HS-27A (cell line): ENCODE measurements at regions not wholly inside any gene's neighbourhood (a gene's known extent, or its start where the extent isn't known, plus 50 kb on each side); places are given as distances from the start of the nearest gene placed in this dataset.
"Not testable (repeated sequence)": the region's sequence is repeated elsewhere in the genome, so short reads cannot be mapped to it uniquely, and the experiment has no call there.

Source experiments
- DNase-seq: peaks from one replicate; pipeline ENCODE4 v3.0.0-alpha.2; 2012; ENCODE audit warnings: low read depth, missing footprints

- DNase-seq, result no peak
Observed at GRCh38 chr10:84938117-84938905, 609.9 kb downstream of the CCSER2 start.

DNA sequence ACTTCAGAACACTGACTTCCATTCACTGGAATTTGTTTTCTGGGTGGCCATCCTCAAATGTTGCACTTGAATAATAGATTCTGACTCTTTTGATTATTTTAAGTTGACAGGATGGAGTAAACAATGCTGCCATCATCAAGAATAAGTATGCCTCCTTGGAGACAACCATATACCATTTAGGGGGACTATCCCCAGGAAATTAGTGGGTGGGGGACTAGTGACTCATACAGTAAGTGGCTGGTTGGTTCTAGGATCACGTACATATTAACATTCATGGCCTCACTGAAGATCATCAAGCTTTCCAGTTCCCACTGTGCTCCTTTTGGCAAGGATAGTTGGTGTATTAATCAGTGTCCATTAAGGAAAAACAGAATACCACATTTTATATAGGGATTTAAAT is 615.2 kb downstream of the CCSER2 start:
- no peak for DNase-seq

- DNase-seq, result no peak
Observed at GRCh38 chr10:84944187-84944586, 615.8 kb downstream of the CCSER2 start.

GRCh38 chr10:84945791-84946190 is 617.4 kb downstream of the CCSER2 start:
- no peak for DNase-seq

DNA sequence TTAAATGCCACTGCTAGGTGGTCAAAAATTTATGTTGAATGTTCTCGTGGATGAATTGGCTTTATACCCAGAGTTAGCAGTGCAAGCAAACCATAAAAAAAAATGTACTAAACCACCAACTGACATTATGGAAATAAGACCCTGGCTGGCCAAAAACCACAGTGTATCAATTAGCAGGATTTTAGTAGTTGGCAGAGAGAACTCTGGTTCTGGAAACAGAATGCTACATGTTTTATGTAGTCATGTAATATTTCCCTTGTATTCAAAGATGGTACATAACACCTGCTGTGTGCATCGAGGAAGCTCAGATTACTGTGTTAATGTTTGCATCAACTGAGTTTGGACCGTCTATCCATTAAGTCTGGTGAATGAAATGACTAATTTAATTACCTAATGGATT is 618.5 kb downstream of the CCSER2 start:
- no peak for DNase-seq

DNA sequence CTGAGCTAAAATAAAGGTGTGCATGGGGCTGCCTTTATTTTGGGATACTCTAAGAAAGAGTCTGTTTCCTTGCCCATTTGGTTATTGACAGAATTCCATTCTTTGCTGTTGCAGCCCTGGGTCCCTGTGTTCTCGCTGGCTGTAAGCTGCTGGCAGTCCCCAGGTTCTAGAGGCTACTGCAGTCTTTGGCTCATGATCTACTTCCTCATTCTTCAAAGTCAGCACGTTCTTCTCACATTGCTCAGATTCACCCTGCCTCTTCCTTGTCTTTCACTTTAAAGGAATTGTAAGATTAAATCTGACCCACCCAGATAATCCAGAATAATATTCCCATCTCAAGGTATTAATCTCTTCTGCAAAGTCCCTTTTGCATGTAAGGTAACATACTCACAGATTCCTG is 620.3 kb downstream of the CCSER2 start:
- DNase-seq, result no peak

DNA sequence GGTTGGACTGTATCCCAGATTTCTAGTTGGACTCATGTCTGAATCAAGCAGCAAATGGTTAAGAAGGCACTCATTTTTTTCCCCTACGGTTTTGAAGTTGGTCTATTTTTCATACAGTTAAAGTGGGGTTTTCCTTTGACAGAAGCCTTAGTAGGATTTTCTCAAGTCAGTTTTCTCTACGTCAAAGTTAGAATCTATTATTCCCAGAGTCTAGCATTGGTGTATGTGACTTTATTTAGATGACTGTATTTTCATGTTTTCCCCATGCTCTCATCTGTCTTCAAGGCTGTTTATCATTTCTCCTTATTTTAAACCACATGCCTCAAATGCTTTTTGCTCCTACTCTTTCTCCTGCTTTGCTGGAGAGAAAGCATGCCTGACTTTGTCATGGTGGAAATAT is 623.2 kb downstream of the CCSER2 start:
- no peak for DNase-seq

DNA sequence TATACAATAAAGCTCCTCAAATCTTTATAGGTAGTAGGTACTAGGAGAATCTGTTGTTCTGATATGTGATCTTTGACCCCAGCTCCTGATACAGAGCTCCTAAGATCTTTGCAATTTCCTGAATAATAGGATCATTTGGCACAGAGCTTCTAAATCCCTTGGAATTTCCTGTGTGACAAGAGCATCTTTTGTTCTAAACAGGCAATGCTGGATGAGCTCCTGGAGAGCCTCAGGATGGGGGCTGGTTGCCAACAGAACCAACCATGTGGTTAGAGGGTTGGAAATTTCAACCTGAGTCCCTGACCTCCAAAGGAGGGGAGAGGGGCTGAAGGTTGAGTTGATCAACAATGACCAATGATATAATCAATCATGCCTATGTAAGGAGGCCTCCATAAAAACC is 629.0 kb downstream of the CCSER2 start:
- DNase-seq, result no peak

DNA sequence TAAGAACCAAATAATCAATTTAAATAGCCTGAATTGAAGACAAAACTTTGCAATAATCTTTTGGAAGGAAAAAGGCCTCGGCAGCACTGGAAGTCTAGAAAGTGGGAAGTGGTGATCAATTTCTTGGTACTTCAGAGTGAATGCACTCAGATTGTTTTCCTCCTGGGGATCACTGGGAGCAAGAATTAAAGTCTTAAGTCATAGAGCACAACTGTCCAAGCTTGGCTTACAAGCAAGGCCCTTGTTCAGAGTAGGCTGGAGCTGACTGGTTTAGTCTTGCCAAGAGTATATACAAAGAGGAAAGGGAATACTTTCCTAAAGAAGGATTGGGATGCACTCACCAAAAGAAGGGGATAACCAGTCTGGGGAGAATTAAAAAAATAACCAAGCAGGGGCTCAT is 637.1 kb downstream of the CCSER2 start:
- no peak for DNase-seq

DNA sequence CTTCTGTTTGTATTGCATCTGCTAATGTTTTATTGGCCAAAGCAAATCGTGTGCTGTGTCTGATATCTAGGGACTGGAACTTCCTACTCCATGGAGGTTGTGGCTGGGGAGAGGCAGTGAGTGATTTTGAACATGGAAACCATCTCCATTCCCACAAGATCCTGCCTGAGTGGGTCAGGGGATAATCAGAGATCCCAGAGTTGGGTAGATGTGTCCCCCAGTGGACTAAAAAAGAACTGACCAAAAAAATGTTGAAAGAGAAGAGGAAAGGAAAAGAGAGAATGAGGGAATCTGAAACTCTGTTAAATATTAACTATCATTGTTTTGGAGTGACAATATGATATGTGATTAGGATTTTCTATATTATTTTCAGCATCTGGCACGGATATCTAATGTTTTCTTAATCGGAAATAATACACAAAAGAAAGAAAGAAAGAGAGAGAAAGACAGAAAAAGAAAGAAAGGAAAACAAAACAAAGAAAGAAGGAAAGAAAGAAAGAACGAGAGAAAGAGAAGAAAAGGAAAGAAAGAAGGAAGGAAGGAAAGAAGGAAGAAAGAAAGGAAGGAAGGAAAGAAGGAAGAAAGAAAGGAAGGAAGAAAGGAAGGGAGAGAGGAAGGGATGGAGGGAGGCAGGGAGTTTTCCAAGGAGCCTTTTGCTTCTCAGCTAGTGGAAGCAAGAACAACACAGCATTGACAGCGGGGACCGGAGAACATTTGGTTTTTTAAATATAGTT is 638.5 kb downstream of the CCSER2 start:
- DNase-seq, result no peak

GRCh38 chr10:84969297-84969696 is 640.9 kb downstream of the CCSER2 start:
- not testable (repeated sequence) for DNase-seq

GRCh38 chr10:84987039-84987438 is 658.6 kb downstream of the CCSER2 start:
- DNase-seq, result no peak

DNA sequence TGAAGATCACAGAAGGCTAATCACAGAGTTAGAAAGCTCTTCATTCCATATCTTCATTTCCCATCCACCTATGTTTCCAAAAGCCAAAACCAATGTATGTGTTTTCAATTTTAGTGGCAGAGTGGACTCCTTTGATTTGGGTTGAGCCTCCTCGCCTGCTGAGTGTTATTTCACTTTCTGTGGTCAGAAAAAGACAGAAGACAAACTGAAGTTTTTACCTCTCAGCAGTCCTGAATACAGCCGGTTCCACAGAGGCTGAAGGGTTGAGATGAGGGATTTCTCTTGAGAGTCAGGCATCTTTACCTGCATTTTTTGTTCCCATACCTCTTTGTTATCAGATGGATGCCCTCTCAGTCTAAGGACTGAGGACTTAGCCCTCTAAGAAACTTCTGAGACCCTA is 659.6 kb downstream of the CCSER2 start:
- DNase-seq, result no peak

- no peak for DNase-seq
Observed at GRCh38 chr10:84990713-84991112, 662.3 kb downstream of the CCSER2 start.

DNA sequence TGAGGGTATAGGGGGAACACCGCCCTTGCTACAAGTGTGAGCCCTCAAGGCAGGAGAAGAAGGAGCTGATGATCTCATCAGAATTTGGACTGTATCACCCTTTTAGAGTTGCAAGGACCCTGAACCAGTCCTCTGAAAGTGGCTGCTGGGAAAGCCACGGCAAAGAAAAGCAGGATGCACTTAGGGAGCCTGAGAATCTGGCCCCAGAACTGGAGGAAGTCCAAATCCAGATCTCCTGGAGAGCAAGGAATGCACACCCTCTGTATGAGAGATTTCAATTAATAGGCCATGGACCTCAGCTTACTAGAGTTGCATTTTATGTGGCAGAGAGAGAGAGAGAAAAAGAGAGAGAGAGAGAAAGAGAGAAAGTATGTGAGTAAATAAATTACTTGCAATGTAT is 662.9 kb downstream of the CCSER2 start:
- no peak for DNase-seq

GRCh38 chr10:84993251-84994035 is 665.1 kb downstream of the CCSER2 start:
- no peak for DNase-seq

- no peak for DNase-seq
Observed at GRCh38 chr10:84994722-84995121, 666.3 kb downstream of the CCSER2 start.

DNA sequence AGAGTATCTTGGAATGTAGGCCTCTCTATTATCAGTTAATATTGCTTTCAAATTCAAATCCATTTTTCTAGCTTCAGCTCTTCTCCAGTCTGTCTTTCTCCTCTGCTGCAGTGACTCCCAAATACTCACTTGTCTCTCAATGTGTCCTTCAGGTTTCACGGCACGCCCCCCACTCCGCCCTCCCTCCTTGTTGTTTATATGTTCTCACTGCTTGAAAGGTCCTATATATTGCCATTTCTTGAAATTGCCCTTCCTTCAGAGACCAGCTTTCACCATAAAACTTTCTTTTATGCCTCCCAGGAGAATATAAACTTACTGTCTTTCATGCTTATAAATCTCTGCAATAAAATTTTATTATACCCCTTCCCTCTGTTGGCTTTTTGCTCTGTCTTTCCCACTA is 668.2 kb downstream of the CCSER2 start:
- no peak for DNase-seq

- DNase-seq, result no peak
Observed at GRCh38 chr10:84997870-84998269, 669.5 kb downstream of the CCSER2 start.

DNA sequence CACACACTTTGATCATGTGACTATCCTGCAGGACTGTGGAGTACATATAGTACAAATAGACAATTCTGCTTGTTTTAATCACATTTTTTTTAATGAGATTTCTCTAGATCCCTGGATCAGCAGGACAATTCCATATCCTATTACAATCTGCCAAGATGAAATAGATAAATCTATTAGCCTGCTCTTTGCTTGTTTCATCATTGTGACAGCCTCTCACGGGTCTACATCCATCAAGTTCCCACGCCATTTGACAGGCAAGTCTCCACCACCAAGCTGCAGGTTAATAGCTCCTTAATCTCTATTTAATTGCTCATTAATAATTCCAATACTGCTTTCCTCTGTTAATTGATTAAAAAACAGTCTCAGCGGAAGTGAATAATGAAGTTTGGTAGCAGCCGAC is 671.5 kb downstream of the CCSER2 start:
- DNase-seq, result no peak

GRCh38 chr10:85003083-85003482 is 674.7 kb downstream of the CCSER2 start:
- no peak for DNase-seq

DNA sequence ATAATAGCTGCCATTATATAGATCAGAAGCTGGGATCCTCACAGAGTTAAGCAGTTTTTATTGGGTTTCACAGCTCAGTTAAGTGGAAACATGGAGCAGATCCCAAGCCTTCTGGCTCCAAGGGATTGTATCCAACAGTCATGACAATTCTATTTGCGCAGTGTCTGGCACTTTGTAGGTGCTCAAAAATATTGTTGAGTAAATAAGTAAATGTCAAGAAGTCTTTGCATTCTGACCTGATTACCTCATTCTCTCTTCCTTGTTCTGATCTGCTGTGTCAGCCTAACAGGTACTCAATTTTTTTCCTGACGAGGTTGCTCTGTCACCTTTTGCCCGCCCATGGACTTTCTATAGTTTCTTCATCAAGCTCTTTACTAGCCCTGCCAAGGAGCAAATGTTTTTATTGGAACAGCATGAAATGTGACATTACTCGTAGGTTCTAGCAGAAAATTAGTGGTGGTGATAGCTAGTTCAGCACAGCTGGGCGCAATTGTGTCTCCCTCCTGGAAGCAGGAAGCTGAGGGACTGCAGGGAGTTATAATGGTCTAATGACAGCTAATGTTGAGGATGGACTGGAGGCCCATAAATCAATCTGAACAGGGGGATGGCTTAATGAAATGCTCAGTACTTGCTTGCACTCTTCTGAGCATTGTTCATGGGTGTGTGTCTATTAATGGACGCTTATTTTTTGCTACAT is 680.2 kb downstream of the CCSER2 start:
- DNase-seq, result no peak
